Choroid plexus epithelial cell (primary cell): ENCODE measurements at regions not wholly inside any gene's neighbourhood (a gene's known extent, or its start where the extent isn't known, plus 50 kb on each side); places are given as distances from the start of the nearest gene placed in this dataset.

Experiments
- DNase-seq: peaks from one replicate; pipeline ENCODE4 v3.0.0-alpha.2; 2010; ENCODE audit warnings: low read depth
- H3K4me3 ChIP-seq: 2 replicates; pipeline ENCODE4 v1.5.1; 2011; ENCODE audit warnings: low read depth, mild to moderate bottlenecking, control low read depth, low read length, moderate library complexity
- CTCF ChIP-seq: conservative IDR thresholded peaks from 2 replicates; pipeline ENCODE4 v1.5.1; 2011; ENCODE audit warnings: low read depth, mild to moderate bottlenecking, control low read depth, inconsistent platforms, low read length, moderate library complexity

DNA sequence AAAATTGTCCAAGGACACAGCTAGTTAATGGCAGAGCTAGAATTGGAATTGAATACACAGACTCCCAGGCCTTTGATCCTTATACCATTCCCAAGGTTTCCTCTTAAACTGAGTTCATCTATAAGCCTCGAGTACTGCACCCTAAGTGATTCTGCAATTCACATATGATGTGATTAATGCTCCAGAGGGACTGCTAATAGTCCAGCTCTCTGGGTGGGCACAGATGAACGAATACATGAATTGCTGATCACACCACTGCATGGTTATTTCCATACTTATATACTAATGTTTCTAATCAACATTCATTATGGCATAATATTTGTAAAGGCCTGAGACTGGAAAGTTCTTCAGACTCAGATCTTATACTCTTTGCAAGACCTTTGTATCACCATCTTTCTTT, 101.8 kb downstream of the NUFIP1 start:
- no peak for TF ChIP-seq CTCF
- no peak for DNase-seq
- no peak overlapping the region for H3K4me3 ChIP-seq

GRCh38 chr13:44884076-44884729, 105.1 kb downstream of the NUFIP1 start:
- peak; percentile 61 for DNase-seq
- no peak overlapping the region for H3K4me3 ChIP-seq
- TF ChIP-seq CTCF, result no peak

DNA sequence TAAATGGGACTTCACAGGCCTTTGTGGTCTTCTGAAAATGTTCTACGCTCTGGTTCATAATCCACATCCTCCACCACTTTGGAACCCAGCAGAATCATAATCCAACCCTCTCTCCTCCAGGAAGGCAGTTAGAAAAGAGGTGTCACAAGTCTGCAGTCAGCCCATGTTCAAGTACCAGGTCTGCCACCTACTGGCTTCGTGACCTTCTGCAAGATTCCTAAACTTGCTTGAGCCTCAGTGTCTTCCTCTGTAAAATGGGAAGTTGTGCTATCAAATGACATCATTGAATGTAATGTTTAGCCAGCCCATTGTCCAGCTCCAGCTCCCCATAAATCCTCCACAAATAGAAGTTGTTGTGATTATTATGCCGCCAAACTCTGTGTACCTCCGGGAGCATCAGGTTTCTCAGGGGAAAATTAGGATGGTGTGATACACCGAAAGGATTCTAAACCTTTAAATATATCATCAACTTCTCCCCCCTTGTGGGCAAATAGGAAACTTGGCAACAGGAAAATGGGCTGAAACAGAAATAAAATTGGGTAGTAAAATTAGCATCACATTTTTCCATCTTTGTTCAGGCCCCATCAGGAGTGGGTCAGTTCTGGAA, 109.7 kb downstream of the NUFIP1 start:
- peak; percentile 71 for DNase-seq
- no peak overlapping the region for H3K4me3 ChIP-seq
- peak; percentile 63 for TF ChIP-seq CTCF

DNA sequence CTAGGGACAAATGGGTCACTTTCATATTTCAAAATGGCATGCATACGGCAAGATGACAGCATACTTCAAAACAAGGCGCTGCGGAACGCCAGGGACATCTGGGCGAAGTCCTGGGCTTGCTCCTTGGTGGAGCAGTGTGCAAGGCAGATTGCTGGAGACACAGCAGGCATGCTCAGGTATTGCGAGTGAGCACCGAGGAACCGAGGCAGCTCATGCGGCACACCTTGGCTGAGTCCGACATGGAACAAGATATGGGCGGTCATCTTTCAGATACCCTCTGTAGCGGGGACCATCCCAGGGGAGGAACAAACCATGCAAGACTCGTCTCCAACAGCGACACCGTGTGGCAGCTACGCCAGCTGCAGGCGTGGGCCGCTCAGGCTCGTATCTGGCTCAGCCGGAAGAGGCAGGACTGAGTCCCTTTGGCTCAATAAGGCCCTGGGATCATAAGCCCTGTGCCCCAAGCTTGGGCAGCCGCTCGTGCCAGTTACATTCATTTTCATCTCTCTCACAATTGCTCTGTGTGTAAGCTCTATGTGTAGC, 112.4 kb downstream of the NUFIP1 start:
- no peak overlapping the region for H3K4me3 ChIP-seq
- peak; percentile 59 for TF ChIP-seq CTCF
- no peak for DNase-seq

- no peak overlapping the region for H3K4me3 ChIP-seq
- no peak for TF ChIP-seq CTCF
- DNase-seq, result no peak
Observed at GRCh38 chr13:44874886-44875630, 114.2 kb downstream of the NUFIP1 start.

- TF ChIP-seq CTCF, result no peak
- no peak overlapping the region for H3K4me3 ChIP-seq
- no peak for DNase-seq
Observed at GRCh38 chr13:44874176-44874575, 115.1 kb downstream of the NUFIP1 start.
